Keratinocyte (primary cell): ENCODE measurements at regions not wholly inside any gene's neighbourhood (a gene's known extent, or its start where the extent isn't known, plus 50 kb on each side); places are given as distances from the start of the nearest gene placed in this dataset.

Experiments used
- DNase-seq: peaks from one replicate; pipeline ENCODE4 v3.0.0-alpha.2; 2011; ENCODE audit warnings: low read depth, missing footprints, low spot score
- FAIRE-seq: peaks from 2 replicates; lab custom pipeline; 2011; peaks lifted over from hg19 to GRCh38; lab: Jason Lieb, UNC
- H2AFZ ChIP-seq: 2 replicates; pipeline ENCODE4 v1.6.0; 2012; ENCODE audit warnings: low read length, control low read depth, inconsistent platforms; ENCODE audit not compliant: control insufficient read depth
- H3K27ac ChIP-seq: 2 replicates; pipeline ENCODE4 v1.5.1; 2011; ENCODE audit warnings: low read length; ENCODE audit not compliant: control insufficient read depth, insufficient read depth
- H3K27me3 ChIP-seq: 3 replicates; pipeline ENCODE4 v1.6.0; 2011; ENCODE audit warnings: low read length; ENCODE audit not compliant: control insufficient read depth, insufficient read depth; ENCODE audit errors: extremely low read depth
- H3K36me3 ChIP-seq, 2 experiments: 2 replicates in 1 of 2; 3 replicates in 1 of 2; pipeline ENCODE4 v1.5.1; 2011; ENCODE audit warnings: low read length in 2 of 2, mild to moderate bottlenecking in 1 of 2; ENCODE audit not compliant: control insufficient read depth in 2 of 2, insufficient read depth in 2 of 2; ENCODE audit errors: extremely low read depth in 1 of 2
- H3K4me1 ChIP-seq: 3 replicates; pipeline ENCODE4 v1.5.1; 2011; ENCODE audit warnings: low read length; ENCODE audit not compliant: control insufficient read depth, insufficient read depth; ENCODE audit errors: extremely low read depth
- H3K4me2 ChIP-seq: 3 replicates; pipeline ENCODE4 v1.6.0; 2011; ENCODE audit warnings: low read depth, low read length; ENCODE audit not compliant: control insufficient read depth, insufficient read depth; ENCODE audit errors: extremely low read depth
- H3K4me3 ChIP-seq, 3 experiments: fragments of 200-600 bp in 1 of 3; sonication (generic) in 1 of 3; 2 replicates in 2 of 3; 3 replicates in 1 of 3; pipeline ENCODE4 v1.5.1; 2011 to 2016; ENCODE audit warnings: low read length in 3 of 3, mild to moderate bottlenecking in 3 of 3, control low read depth in 2 of 3, inconsistent platforms in 1 of 3, low read depth in 1 of 3, mixed read lengths in 1 of 3, mixed run types in 1 of 3, moderate library complexity in 1 of 3; ENCODE audit not compliant: control insufficient read depth in 2 of 3, insufficient read depth in 2 of 3; ENCODE audit errors: extremely low read depth in 1 of 3
- H3K79me2 ChIP-seq: 2 replicates; pipeline ENCODE4 v1.6.0; 2012; ENCODE audit warnings: low read length; ENCODE audit not compliant: control insufficient read depth, insufficient read depth
- H3K9ac ChIP-seq: 3 replicates; pipeline ENCODE4 v1.6.0; 2011; ENCODE audit warnings: low read length; ENCODE audit not compliant: control insufficient read depth, insufficient read depth; ENCODE audit errors: extremely low read depth
- H3K9me1 ChIP-seq: 3 replicates; pipeline ENCODE4 v1.6.0; 2011; ENCODE audit warnings: low read length; ENCODE audit not compliant: control insufficient read depth, insufficient read depth; ENCODE audit errors: extremely low read depth
- H3K9me3 ChIP-seq: 2 replicates; pipeline ENCODE4 v1.5.1; 2012; ENCODE audit warnings: low read depth, low read length; ENCODE audit not compliant: control insufficient read depth
- H4K20me1 ChIP-seq: 3 replicates; pipeline ENCODE4 v1.6.0; 2011; ENCODE audit warnings: low read length; ENCODE audit not compliant: control insufficient read depth, insufficient read depth; ENCODE audit errors: extremely low read depth
- CTCF ChIP-seq, 3 experiments: IDR thresholded peaks in 1 of 3; conservative IDR thresholded peaks in 1 of 3; optimal IDR thresholded peaks in 1 of 3; 2 replicates in 2 of 3; 3 replicates in 1 of 3; pipeline versions ENCODE3 to v1.5.1; 2011; ENCODE audit warnings: low read length in 3 of 3, mild to moderate bottlenecking in 3 of 3, moderate library complexity in 2 of 3, control low read depth in 1 of 3, inconsistent platforms in 1 of 3; ENCODE audit not compliant: insufficient read depth in 2 of 3; ENCODE audit errors: extremely low read depth in 1 of 3
- EZH2 ChIP-seq: IDR thresholded peaks from one replicate; pipeline ENCODE4 v1.6.1; 2012; ENCODE audit warnings: inconsistent platforms, mild to moderate bottlenecking, low read length, moderate library complexity
- dilution Hi-C: fragments of 300-500 bp; cut with MboI; formaldehyde crosslinking; loops from one replicate; pipeline ENCODE4 v1.7.0; 2020; ENCODE audit warnings: low sequenced_read_pairs; ENCODE audit not compliant: extremely low pct_ligation_motif_present

GRCh38 chr5:89478851-89479250 lies 595.9 kb upstream of the MEF2C start:
- no peak overlapping the region for H3K4me2 ChIP-seq
- no peaks in the 10 kb centered on the region for H3K36me3 ChIP-seq
- H3K79me2 ChIP-seq, result no peaks in the 10 kb centered on the region
- no peaks in the 10 kb centered on the region for H3K27me3 ChIP-seq
- H3K9me3 ChIP-seq, result no peaks in the 10 kb centered on the region
- H3K9me1 ChIP-seq, result no peaks in the 10 kb centered on the region
- H3K4me1 ChIP-seq, result no peaks in the 10 kb centered on the region
- no peak overlapping the region for H2AFZ ChIP-seq
- TF ChIP-seq CTCF (optimal IDR thresholded peaks at IDR 0.05 in 1 of 3, IDR thresholded peaks at IDR 0.05 in 1 of 3, conservative IDR thresholded peaks at IDR 0.05 in 1 of 3; ENCODE audit: extremely low read depth in 1 of 3, insufficient read depth in 2 of 3, low read length in 3 of 3) (no peak), EZH2 (no peak)
- DNase-seq (no peak), FAIRE-seq (no peak)
- no peak overlapping the region for H3K4me3 ChIP-seq
- H3K9ac ChIP-seq, result no peak overlapping the region
- no peak overlapping the region for H3K27ac ChIP-seq
- dilution Hi-C loops, result no loop called here
- no peaks in the 10 kb centered on the region for H4K20me1 ChIP-seq

GRCh38 chr5:89473196-89473595 lies 590.2 kb upstream of the MEF2C start:
- H3K4me1 ChIP-seq, result no peaks in the 10 kb centered on the region
- dilution Hi-C loops, result no loop called here
- DNase-seq (no peak), FAIRE-seq (no peak)
- no peak overlapping the region for H3K4me3 ChIP-seq
- no peaks in the 10 kb centered on the region for H3K36me3 ChIP-seq
- H3K9ac ChIP-seq, result no peak overlapping the region
- H3K79me2 ChIP-seq, result no peaks in the 10 kb centered on the region
- no peaks in the 10 kb centered on the region for H3K9me1 ChIP-seq
- no peak for TF ChIP-seq EZH2
- no peak for TF ChIP-seq CTCF (optimal IDR thresholded peaks at IDR 0.05 in 1 of 3, IDR thresholded peaks at IDR 0.05 in 1 of 3, conservative IDR thresholded peaks at IDR 0.05 in 1 of 3; ENCODE audit: extremely low read depth in 1 of 3, insufficient read depth in 2 of 3, low read length in 3 of 3)
- H3K27ac ChIP-seq, result no peak overlapping the region
- H3K4me2 ChIP-seq, result no peak overlapping the region
- no peak overlapping the region for H2AFZ ChIP-seq
- no peaks in the 10 kb centered on the region for H4K20me1 ChIP-seq
- no peaks in the 10 kb centered on the region for H3K9me3 ChIP-seq
- H3K27me3 ChIP-seq, result no peaks in the 10 kb centered on the region
